ENCODE measurements at regions not wholly inside any gene's neighbourhood (a gene's known extent, or its start where the extent isn't known, plus 50 kb on each side); places are given as distances from the start of the nearest gene placed in this dataset.

DNA sequence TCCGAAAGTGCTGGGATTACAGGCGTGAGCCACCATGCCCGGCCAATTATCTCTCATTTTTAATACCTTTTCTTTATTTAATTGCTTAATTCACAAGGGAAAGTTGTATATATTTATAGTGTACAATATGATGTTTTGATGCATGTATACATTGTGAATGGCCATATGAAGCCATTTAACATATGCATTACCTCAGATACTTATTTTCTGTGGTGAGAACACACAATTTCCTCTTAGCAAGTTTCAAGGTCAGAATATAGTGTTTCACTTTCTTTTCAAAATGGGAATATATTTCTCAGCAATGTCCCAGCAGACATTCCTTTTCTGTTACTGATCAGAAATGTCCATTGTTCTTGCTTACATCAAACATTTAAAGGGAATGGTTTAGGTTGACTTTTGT lies 1596.3 kb downstream of the MAT2B start:
- DNase-seq (ENCODE audit: low spot score) = no peak

DNA sequence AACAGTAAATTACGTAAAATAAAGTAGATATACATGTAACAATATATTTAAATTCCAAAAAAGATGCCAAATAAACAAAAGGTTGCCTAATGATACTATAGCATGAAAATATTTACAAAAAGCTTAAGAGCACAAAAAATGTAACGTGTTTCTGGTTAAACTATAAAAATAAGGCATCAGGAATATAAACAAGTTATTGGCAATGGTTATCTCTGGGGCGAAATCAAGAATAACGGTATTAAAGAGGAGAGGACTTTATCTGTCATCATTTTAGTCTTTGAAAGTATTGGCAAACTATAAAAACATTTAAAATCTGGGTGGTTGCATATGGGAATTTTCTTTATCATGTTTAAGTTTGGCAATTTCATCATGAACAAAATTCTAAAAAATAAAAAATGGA lies 1599.2 kb downstream of the MAT2B start:
- DNase-seq (ENCODE audit: low spot score) = no peak

DNA sequence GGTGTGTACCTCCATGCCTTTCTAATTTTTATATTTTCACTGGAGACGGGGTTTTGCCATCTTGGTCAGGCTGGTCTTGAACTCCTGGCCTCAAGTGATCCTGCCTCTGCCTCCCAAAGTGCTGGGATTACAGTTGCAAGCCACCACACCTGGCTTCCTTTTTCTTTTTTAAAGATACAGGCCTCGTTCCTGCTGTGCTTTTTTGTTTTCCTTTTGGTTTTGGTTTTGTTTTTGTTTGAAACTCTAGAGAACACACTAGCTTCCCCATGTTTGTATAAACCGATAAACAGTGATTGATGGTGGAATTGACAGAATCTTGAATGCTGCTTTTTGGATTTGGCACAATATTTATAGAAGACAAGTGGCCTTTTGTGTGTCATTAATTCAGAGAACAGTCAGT lies 1603.4 kb downstream of the MAT2B start:
- no peak for DNase-seq (ENCODE audit: low spot score)

DNA sequence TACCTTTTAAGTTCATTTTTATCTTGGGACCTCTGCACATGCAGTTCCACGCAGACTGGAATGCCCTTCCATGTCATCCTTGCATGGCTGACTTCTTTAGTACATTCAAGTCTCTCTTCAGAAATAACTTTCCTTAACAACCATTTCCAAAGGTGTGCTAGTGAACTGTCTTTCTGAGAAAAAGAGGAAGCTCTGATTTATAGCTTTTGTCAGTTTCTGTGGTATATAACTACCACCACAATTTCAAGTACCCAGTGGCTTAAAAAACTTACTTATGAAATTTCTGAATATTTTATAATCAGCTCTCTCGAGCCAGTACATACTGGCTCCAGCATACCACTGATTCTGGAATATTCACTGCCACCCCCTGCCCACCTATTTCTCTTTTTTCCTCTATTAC lies 1613.8 kb downstream of the MAT2B start:
- no peak for DNase-seq (ENCODE audit: low spot score)

DNA sequence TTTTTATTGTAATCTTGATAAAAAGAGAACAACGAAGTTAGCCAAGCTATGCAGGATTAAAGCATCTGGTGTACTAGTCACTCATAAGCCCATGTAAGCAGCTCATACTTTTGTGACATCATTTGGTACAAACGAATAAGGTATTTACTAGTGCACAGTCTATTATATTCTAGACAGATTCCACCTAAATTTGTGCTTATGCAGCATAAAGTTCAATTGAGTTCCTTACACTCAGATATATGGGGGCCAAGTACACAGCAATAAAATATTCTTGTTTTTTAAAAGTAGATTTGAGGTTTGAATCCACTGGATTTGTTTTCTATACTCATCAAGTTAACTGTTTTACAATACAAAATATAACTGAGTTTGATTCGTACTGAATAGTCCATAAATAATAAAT lies 1621.2 kb downstream of the MAT2B start:
- no peak for DNase-seq (ENCODE audit: low spot score)

DNA sequence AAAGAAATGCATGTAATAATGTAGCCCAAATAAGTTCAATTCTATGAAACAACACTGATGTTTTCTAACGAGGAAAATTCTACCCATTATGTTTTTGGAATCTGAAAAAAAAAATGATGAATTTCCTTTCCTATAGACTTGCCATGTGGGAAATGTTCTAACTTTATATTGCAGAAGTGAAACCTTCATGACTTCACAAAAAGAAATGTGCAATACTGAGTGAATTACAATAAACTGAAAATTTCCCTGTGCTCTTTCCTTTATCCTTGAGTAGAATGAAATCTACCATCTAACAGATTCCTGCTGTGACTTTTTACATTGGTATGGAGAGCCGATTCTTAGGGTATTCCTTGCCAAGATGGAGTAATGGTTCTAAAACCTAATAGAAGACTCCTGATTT lies 1622.5 kb downstream of the MAT2B start:
- DNase-seq (ENCODE audit: low spot score) = no peak

DNA sequence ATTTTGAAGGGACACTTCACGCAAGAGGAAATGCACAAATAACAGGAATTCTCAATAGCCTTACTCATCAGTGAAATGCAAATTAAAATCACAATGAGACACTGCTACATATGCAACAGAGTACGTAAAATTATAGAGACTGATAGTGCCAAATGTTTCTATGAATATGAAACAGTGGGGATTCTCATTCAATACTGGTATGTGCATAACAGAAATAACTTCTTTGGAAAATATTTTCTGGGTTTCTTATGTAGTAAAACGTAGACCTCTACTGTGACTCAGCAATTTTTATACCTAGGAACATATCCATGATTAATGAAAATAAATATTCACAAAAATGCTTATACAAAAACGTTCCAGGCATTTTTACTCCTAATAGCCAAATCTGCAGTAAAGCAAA lies 1625.2 kb downstream of the MAT2B start:
- no peak for DNase-seq (ENCODE audit: low spot score)

DNA sequence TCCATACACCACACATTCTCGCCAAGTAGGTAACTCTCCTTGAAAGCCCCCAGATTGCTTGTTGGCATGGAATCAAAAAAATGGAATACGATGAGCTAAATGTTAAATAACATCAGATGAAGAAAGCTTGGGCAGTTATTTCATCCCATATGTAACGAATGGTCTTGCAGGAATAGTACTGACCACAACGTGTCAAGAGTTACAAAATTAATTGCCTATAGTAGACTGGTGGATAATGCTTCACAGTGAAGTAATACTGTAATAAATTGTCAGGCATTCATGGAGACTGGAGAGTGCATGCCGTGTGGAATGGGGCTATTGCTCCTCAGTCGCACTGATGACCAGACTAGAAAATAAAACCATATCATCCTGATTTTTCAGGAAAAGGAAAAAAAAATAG lies 1628.7 kb downstream of the MAT2B start:
- no peak for DNase-seq (ENCODE audit: low spot score)

DNA sequence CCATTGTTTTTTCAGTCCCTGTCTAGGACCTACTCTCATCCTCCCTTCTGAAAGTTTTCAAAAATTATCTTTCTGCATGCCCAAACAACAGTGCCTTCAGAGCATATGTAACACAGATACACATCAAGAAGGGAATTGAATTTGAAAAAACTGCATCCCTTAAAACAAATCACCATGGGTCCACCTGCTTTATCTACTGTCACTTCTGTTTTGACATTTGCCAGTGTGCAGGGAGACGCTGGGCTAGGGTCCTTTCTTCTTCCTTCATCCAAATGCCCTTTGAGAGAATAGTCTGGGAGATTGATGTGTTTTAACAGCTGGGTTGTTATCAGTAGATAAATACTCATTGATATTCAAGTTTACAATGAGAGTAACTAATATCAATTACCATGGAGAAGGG lies 1630.1 kb downstream of the MAT2B start:
- DNase-seq (ENCODE audit: low spot score) = no peak

DNA sequence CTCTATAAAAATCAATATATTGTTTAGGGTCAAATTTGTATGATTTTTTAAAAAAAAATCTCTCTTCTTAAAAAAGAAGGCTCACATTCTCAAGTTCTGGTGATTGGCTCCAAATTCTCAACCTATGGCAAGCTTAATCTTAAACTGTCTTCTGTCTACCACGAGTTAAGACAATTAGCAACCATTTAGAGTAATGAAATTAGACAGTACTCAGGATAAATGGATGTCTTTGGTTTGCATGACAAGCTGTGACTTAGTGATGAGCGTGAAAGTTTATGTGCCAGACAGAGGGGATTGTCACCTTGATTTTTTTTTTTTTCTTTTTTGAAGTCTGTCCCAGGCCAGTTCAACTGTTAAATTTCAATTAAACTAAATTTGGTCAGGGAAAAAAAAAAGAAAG lies 1632.3 kb downstream of the MAT2B start:
- no peak for DNase-seq (ENCODE audit: low spot score)

DNA sequence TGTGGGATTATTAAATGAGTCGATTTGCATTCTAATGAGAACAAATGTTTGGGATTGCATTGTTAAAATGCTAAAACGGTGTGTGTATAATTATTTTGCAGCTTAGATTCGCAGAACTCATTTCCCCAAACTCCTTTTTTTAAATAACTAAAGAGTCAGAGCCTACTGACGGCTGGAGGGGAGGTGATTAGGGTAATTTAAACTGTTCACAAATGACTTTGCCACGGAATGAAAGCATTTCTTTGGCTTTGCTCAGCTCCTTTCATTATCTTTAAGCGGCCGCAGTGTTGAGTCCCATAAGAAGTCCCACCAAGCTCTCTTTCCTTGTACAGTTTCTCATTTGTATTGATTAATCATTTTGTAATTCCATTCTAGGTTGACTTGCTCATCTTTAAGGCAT lies 1632.8 kb downstream of the MAT2B start:
- DNase-seq (ENCODE audit: low spot score) = no peak

DNA sequence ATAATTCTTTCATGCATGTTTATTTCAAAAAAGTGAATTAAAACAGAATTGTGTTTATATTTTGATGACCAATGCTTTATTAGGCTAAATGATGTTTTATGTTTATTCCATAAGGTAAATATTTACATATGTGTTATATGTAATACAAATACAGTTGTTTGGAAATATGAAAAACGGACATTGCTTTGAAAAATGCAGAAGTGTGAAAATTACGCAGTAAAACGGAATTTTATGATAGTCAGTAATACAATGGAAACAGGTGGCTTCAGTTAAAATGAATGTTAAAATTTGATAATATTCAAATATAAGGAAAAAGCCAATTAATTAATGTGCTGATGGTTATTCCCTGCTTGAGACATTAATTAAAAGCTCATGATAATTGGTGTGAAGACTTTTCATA lies 1633.8 kb downstream of the MAT2B start:
- DNase-seq (ENCODE audit: low spot score) = no peak

DNA sequence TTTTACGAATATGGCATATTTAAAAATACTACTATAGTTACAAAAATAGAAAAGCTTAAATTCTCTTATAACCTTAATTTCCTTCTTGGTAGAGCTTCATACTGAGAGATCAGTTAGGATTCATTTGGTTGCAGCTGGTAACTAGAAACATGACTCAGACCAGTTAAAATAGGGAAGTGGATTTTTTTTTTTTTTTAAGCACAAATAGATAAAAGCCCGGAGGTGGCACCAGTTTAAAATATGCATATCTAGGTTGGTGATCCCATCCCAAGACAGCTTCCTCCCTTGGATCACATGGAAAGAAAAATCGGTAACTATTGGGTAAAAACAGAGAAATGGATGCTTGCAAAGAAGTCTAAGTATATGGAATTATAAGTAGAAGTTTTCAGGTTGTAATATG lies 1634.3 kb downstream of the MAT2B start:
- DNase-seq (ENCODE audit: low spot score) = no peak

DNA sequence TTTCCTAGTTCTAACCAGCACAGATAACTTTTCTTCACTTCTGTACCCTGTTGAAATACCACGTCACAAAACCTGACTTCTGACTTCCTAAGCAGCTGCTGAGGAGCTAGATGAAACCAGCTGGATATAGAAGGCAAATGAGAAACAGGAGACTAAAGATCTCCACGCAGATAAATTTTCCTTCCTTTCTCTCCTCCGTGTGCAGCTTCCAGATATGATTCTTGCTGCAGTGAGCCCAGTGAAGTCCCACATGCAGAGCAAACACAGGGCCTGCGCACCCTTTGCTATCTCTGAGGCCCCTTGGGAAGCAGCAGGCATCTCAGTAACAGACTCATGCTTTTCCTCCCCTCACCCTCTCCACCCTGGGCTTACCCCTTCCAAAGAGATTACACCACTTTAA lies 1638.3 kb downstream of the MAT2B start:
- DNase-seq (ENCODE audit: low spot score) = no peak

DNA sequence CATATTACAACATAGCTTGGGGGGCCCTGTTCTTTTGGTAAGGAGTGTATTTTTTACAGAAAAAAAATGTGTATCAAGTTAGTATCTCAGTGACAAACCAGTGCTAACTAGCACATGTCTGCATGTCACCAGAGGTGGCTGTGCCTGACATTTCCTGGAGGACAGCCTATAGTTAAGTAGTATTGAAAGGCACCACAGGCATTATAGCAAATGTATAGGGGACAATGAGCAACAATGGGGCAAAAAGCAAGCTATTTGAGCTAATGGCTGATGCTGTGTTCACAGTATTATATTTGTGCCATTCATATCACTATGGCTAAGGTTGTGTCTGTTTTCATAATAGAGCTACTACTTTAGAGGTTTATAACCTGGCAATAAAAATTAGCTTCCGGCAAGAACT lies 1644.0 kb downstream of the MAT2B start:
- no peak for DNase-seq (ENCODE audit: low spot score)

DNA sequence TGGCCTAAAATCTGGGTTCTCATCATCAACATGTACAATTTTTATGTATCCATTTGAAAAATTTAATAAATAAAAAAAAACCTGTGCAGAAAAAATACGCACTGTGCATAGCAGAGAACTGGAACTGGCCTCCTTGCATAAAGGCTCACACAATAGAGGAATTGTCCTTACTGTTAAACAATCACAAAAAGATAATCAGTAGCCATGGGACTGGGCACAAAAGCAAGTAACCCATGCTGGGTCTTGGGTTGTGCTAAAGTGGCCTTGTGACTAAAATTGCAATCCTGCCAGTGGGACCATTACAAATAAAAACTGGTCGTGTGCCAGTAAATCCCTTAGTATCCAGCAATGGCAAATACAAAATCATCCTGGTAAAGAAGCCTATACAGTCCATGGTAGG lies 1646.6 kb downstream of the MAT2B start:
- no peak for DNase-seq (ENCODE audit: low spot score)

DNA sequence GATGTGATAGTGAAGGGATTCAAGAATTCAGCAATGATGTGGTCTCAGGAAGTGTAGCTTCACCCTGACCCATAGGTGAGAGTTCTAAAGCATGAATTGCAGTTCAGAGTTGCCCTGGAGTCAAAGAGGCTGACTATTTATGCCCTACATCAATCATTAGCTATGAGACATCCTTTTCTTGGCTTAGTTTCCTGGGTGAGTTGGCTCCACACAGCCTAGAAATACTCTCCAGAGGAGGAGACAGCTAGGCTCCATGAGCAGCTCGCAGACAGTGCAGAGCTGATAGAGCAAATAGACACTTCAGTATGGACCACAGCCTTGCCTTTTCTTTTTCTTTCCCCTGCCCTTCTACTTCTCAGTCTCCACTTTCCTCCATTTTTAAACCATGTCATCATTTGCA lies 1651.8 kb downstream of the MAT2B start:
- DNase-seq (ENCODE audit: low spot score) = peak; percentile 13

DNA sequence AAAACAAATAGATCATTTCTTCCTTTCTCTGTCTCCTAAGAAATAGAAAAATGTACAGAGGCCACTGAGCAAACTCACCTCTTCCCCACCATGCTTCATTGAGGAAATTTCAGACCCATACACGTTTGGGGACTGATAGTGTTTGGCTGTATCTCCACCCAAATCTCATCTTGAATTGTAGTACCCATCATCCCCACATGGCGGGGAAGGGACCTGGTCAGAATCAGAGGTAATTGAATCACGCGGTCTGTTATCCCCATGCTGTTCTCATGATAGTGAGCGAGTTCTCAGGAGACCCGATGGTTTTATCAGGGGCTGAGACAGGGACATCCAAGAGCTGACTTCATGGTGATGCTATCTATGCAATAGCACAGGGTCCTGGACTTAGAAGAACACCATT lies 1655.8 kb downstream of the MAT2B start:
- peak; percentile 1 for DNase-seq (ENCODE audit: low spot score)

DNA sequence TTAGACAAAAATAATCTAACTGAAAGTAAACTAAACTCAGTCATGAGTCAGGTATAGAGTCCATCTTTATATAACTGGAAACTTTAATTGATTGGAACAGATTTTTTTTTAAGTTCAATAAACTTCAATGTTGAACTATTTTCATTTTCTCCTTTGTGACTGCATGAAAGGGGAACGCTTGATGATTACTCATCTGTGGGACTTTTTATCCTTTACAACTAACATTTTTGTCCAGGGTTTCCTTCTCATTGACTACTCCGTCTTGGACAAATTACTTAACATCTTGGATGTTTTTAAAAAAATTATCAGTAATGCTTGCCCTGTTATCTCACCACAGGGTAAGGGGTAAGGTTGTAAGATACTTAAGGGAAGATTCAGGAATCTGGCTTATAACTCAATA lies 1658.4 kb downstream of the MAT2B start:
- DNase-seq (ENCODE audit: low spot score) = no peak

DNA sequence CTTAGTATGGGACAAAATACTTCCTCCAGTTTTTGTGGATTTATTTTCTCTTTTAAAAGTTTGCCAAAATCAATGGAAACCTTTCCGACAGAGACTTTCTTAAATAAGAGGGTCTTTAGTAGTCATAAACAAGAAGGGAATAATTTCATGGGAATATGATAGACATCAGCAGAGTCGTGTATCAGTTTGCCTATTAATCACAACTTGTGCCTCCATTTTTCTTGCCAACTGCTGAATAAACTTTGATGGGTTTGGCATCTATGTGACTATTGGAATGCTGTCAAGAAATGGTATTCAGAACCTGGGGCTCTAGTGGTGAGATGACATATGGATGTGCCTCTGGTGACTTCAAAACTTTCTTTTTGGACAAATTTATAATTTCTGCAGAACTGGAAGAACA lies 1668.2 kb downstream of the MAT2B start:
- DNase-seq (ENCODE audit: low spot score) = no peak

DNA sequence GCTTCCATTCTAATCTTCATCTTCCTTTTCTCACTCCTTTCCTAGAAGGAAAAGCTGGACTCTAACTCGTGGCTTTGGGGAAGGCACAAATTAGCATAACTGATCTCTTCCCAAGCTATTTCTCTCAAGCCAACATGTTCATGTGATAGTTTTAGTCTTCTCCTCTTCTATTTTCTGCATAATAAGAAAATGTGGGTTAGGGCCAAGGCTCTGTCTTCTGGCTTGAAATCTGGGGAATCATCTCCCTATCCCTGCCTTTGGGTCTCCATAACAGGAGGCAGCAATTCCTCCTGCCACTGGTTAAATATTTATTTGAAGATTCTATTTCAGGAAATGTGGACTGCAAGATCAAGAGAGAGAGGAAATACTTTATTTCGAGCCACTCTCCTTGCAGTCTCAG lies 1669.6 kb downstream of the MAT2B start:
- DNase-seq (ENCODE audit: low spot score) = no peak

DNA sequence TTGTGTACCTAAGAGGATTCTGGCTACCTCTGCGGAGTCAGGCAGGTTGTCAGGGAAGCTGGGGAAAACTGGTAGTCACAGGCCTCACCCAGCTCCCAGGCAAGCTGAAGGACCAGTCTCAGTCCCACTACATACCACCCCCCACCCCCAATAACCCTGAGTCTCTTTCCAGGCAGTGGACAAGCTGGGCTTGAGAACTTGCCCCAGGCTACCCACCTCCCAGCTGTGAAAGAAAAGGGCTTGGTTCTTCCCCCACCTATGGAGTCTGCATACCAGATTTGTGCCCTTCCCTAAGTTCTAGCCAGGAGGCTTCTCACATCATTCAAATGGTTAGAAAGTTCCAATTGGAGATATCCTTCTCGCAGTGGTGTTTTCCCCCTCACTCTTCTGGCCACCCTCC lies 1678.8 kb downstream of the MAT2B start:
- DNase-seq (ENCODE audit: low spot score) = no peak

DNA sequence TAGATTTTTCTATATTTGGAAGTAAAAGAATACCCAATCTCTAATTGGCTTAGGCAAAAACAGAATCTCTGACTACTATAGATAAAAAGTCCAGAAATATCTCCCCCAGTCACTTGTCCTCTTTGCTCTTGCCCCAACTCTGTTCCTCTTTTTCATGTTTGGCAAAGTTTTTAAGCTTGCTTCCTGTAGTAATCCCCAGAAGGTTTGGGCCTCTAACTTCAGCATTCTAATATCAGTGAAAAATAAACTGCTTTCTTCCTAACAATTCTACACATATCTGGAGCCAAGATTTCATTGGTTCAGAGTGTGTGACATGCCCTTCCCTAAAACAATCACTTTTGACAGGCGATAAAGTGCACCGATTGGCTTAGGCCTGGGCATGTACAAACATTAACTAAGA lies 1680.3 kb downstream of the MAT2B start:
- DNase-seq (ENCODE audit: low spot score) = no peak

DNA sequence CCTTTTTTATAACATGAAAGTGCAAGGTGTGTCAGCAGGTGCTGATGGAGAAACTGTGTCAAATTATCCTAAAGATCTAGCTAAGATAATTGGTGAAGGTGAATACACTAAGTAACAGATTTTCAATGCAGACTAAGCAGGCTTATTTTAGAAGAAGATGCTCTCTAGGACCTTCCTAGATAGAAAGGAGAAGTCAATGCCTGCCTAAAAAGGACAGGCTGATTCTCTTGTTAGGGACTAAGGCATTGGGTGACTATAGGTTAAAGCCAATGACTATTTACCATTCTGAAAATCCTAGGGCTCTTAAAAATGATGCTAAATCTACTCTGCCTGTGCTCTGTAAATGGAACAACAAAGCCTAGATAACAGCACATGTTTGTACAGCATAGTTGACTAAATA lies 1682.4 kb downstream of the MAT2B start:
- DNase-seq (ENCODE audit: low spot score) = no peak

DNA sequence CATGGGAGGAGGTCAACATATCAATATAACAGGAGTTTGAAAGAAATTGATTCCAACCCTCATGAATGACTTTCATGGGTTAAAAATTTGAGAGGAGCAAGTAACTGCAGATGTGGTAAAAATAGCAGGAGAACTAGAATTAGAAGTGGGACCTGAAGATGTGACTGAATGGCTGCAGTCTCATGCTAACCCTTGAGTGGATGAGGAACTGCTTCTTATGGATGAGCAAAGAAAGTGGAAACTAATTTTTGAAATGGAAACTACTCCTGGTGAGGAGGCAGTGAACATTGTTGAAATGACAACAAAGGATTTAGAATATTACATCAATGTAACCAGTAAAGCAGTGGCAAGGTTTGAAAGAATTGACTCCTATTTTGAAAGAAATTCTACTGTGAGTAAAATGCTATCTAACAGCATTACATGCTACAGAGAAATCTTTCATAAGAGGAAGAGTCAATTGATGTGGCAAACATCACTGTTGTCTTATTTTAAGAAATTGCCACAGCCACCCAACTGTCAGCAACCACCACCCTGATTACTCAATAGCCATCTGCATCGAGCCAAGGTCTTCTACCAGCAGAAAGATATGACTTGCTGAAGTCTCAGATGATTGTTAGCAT lies 1683.2 kb downstream of the MAT2B start:
- DNase-seq (ENCODE audit: low spot score) = no peak

Data from RKO (cell line).